HG03045 (cell line): ENCODE measurements at regions not wholly inside any gene's neighbourhood (a gene's known extent, or its start where the extent isn't known, plus 50 kb on each side); places are given as distances from the start of the nearest gene placed in this dataset.
"Not testable (repeated sequence)": the region's sequence is repeated elsewhere in the genome, so short reads cannot be mapped to it uniquely, and the experiment has no call there.

Experiments used
- ATAC-seq: cut with Tn5 transposase; IDR thresholded peaks from one replicate; pipeline ENCODE4 v1.9.1; 2021; ENCODE audit warnings: mild to moderate bottlenecking, moderate library complexity; ENCODE audit not compliant: unreplicated experiment

DNA sequence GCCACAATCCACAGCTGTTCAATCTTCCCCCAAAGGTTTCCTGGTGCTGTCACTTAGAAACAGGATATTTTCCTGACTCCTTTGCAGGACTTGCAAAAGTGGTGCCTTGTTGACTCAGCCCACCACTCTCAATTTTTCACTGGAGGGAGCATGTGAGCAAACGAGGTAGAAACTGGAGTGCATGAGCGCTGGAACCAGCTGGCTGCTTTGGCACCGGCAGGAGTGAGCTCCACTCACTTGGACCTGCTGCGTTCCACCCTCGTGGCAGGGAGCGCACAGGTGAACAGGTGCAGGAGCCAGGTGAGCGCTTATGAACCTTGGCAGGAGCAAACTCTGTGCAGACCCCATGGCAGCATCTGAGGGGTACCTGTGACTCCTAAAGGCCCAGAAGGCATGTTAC lies 364.1 kb upstream of the RORB start:
- no peak for ATAC-seq

DNA sequence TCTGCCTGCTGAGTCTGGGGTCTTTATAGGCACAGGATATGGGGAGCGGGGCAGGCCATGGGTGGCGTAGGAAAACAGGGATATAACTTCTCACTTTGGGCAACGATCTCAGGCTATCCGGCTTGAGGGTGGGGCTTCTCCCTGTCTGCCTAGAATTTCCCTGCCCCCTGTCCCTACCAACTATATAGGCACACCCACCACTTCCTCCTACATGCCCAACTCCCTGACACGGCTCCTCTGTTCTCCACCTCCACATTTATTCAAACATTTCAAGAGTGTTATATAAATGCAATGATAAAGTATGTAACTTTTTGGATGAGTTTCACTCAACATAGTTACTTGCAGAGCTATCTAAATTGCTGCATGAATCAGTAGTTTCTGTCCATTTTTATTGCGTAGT lies 363.2 kb upstream of the RORB start:
- no peak for ATAC-seq

DNA sequence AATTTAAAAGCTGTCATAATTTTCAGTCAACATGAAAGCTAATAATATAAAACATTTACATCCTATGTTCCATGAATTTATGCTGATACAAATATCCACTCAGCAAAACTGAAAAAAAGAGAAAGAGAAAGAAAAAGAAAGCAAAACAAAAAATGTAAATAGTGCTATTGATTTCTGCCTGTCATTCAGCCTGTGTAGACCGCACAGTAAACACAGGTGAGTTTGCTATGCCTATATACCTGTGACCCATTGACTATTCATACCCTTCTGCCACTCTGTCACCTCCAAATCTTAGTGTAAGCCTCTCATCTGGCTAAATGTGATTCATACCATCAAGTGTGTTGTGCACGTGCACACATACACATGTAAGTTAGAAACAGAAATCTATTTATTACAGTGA lies 359.0 kb upstream of the RORB start:
- ATAC-seq, result no peak

DNA sequence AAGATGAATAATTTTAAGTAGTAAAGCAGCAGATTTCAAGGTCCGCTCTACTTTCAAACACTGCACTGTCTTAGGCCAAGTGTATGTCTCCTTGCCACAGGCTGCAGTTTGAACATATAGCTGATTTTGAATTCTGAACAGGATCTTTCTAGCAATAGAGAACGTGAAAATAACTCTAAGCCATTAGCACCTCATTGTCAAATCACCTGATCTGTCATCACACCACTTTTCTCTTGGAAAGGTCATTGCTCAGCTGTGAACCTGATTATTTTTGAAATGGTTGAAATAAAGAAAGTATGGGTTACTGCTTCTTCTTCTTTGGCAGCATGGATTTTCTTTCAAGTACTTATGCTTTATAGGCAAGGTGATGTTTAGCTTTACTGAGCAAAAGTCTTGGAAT lies 357.0 kb upstream of the RORB start:
- ATAC-seq, result no peak

DNA sequence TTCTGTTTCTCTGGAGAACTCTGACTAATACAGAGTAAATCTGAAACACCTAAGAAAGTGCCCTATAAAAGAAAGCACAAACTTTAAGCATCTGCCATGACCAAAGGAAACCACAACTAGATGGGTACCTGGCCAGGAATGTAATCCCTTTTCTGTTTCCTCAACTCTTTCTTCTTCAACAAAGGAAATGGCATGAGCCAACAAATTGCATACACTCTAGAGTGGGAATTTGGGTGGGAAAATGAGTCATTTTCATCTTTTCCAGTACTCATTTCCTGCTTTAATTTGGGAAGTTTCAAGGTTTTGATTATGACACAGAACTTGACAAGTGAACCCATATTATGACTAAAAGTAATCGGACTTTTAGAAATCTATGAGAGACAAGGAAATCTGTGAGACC lies 349.2 kb upstream of the RORB start:
- ATAC-seq, result no peak

DNA sequence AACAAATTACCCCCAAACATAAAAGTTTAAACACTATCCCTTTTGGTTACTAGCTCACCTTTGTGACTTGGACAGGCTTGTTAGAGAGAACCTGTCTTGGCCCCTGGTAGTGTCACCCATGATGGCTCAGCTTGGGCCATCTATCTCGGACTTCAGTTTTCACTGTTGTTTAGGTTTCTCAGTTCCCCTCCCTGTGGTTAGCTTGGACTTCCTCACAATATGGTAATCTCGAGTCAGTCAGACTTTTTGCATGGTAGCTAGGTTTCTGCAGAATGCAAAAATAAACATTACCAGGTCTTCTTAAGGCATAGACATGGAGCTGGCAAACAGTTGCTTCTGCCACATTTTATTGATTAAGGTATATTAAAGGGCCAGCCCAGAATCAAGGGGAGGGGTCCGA lies 324.3 kb upstream of the RORB start:
- peak; percentile 94 for ATAC-seq

DNA sequence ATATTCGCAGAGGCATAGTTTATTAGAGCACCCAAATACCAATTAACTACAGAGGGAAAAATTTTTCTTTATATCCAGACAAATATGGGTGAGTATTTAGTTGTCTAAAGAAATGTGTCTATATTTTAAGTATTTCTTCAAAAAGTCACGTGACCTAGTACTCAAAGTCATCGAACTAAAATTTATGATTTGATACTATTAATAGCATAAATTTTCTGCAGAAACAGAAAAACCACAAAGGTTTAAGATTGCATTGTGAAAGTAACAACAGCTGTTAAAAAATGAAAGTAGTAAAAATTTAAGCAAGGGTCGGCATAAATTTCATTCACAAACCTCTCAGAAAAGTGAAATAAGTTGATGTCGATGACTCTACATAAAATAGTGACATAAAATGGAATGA lies 323.9 kb upstream of the RORB start:
- ATAC-seq, result no peak

DNA sequence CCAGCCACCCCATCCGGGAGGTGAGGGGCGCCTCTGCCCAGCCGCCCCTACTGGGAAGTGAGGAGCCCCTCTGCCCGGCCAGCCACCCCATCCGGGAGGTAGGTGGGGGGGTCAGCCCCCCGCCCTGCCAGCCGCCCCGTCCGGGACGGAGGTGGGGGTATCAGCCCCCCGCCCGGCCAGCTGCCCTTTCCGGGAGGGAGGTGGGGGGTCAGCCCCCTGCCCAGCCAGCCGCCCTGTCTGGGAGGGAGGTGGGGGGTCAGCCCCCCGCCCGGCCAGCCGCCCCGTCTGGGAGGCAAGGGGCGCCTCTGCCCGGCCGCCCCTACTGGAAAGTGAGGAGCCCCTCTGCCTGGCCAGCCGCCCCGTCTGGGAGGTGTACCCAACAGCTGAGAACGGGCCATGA lies 299.4 kb upstream of the RORB start:
- ATAC-seq, result not testable (repeated sequence)

DNA sequence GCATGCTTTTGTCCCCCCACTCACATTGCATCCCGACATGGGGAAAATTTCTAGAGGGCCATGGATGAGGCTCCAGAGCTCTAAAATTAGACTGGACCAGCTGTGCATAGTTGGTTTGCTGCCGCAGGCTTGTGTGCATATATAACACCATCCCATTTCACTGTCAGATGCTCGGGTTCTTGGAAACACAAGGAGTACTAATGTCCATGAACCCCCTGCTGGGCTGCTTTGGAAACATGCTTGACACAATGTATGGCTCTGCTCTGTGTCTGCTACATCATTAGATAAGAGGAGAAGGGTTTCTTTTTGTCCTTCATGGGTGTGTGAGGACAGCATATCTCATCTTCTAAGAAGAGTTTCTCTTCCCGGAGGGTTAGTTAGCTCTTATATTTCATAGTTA lies 292.1 kb upstream of the RORB start:
- ATAC-seq, result no peak

DNA sequence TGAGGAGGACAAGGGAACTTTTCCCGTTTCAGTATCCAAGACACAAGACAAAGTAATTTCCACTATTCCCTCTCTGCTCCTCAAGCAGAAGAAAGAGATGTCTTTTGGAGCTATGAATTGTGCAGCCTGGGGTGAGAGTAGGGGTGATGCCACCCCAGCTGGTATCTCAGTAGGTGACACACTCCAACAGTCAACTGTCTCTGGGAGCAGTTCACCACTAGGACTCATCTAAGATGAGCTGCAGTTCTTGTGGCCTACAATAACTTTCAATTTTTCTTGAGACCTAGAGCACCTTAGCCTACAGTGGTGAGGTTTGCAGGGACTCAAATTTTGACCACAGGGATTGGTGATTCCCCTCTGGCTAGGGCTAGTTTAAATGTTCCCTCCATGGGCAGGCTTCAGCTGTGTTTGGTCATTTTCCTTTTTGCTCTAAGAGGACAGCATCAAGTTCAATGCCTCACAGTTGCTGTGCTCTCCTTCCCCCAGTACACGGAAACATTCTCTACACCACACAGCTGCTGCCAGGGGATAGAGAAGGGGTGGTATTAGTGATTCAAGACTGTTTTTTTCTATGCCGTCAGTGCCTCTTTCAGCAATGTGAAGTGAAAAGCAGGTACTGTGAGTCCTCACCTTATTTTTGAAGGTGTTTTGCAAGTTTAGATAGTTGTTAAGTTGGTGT lies 278.6 kb upstream of the RORB start:
- no peak for ATAC-seq

DNA sequence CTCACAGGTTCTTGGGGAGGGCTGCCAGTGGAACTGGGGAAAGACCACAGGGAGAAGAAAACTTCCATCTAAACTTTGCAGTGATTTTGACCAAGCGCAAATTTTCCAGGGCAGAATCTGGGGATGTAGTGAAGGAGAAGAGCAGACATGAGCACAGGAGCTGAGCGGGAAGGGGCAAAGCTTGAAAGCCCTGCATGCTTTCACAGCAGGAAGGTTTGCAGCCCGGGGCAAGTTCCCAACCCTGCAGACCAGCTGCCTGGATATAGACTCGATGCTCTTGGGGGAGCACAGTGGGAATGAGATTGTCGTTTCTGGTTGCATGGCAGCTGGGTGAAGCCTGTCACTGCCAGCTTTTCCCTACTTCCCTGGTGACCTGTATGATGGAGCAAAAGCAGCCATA lies 276.8 kb upstream of the RORB start:
- no peak for ATAC-seq

DNA sequence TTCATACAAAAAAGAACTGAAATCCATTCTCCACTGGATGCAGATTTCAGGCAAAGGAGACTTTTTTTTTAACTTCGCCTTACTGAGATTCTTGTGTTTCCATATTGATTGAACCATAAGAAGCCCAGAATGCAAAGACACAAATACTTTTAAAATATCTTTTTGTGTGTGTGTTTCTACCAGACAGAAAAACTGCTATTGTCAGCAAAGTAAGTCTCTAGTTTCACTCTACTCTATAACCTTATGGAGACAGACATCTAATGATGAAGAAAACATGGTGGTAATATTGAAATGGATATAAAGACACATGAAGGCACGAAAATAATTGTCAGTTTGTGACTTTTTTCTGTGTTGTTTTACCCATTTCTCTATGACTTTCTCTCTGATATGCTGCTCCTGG lies 260.3 kb upstream of the RORB start:
- no peak for ATAC-seq

DNA sequence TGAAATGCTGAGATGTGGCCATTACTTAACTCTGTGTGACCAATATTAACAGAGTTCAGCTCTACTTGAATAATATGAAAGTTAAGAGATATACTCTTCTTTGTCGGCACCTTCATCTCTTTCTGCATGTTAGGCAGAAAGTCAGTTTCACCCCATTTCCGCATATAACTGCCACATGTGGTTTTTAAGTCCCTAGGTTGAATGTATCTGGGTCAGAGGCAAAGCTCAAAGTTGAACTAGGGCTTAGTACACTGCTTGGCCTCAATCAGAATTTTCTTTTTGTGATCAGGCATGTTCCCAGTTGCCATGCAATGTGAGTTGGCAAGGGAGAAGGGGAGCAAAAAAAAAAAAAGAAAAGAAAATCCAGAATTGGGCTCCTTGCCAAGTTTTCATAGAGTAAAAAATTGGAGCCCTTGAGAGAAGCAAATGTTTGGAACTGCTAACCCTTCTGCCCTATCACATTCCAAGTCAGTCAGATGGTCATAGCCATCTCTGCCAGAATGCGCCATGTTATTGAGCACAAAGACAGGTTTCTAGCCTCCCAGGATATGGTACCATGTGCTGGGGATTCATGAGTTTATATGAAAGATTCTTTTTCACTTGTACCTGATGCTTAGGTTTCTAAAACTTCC lies 251.2 kb upstream of the RORB start:
- no peak for ATAC-seq

DNA sequence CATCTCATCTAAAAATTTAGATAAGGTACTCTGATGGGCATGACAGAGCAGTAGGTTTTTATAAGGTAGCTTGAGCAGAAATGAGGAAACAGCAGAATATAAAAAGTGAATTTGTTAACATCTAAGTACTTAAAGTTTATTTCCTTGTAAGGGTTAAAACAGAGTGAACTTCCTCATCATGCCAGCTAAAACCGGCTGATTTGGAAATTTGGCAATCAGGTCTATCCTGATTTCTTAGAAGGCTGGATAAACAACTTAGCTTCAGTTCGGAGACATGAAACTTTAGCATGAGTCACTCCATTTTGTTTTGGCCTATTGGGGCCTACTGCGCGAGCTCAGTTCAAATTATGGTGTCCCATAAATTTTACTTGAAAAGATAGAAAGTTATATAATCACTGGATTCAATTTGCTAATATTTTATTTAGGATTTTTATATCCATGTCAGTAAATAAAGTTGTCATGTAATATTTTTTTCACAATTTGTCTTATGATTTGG lies 241.6 kb upstream of the RORB start:
- no peak for ATAC-seq

DNA sequence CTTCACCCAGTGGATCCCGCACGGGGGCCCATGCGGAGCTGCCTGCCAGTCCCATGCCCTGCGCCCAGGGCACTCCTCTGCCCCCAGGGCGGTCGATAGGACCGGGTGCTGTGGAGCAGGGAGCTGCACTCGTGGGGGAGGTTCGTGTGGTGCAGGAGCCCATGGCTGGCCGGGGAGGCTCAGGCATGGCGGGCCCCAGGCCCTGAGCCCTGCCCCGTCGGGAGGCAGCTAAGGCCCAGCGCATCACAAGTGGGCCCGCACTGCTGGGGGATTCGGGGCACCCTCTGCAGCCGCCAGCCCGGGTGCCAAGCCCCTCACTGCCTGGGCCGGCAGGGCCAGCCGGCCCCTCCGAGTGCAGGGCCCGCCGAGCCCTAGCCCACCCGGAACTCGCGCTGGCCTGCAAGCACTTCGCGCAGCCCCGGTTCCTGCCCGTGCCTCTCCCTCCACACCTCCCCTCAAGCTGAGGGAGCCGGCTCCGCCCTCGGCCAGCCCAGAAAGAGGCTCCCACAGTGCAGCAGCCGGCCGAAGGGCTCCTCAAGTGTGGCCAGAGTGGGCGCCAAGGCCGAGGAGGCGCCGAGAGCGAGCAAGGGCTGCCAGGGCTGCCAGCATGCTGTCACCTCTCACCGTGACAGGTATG lies 221.1 kb upstream of the RORB start:
- ATAC-seq, result no peak

DNA sequence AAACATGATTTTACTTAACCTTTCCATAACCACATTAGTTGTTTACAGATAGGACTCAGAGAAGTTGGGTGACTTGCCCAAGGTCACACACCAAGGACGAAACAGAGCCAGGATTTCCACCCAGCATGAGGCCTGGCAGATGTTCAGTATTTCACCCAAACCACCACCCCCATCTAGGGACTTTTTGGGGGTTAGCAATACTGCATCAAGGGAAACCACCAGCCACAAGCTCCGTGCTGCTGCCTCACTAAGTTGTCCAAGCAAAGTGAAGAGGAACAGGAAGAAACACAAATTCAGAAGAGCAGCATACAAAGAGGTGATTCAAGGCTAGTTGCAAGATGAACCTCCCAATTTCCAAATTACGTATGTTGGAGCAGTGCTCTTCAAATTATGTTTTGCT lies 219.6 kb upstream of the RORB start:
- ATAC-seq, result peak; percentile 93

DNA sequence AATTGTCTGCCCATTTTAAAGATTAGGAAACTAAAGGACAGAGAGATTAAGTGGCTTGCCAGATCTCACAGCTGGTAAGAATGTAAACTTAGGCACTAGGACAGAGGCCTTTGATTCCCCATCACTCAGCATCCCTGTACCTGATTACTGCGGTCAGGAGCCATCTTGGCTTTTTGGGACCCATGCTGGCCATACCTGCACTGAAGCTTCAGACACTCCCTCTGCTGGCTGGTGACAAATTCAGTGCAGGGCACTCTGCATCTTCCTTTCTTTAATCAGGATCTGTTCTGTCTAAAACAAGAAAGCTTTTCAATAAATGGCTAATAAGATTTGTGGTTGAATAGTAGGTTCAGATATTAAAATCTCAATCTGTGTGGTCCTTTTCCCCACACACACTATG lies 215.5 kb upstream of the RORB start:
- no peak for ATAC-seq

DNA sequence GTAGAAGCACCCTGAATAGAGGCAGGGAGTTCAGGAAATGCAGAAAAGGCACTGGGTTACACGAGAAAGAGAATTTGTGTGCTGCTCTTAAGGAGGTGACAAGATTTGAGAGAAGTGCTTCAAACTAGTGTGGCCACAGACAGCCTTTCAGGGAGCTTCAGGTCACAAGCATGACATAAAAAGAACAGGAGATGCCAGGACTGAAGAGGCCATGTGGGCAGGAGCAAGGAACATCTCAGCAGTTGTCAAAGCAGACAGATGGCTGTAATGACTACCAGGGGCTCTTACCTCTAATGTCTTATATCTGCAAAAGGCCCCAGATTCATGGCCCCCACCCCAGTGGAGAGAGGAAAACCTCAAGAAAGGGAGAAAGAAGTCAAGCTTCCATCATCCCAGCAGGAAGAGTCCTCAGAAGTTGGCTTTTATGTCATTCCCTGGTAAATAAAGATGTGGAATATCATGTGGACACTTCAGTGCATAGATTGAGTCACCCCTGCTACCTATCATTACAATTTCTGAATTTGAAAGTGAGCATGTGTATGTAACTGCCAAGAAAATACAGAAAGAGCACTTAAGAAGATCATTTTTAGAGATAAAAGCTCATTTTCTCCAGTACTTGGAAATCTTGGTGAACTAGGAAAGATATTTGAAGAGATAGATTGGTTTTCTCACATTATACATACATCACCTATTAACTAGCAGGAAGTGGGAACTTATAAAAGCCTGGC lies 214.4 kb upstream of the RORB start:
- ATAC-seq, result no peak

DNA sequence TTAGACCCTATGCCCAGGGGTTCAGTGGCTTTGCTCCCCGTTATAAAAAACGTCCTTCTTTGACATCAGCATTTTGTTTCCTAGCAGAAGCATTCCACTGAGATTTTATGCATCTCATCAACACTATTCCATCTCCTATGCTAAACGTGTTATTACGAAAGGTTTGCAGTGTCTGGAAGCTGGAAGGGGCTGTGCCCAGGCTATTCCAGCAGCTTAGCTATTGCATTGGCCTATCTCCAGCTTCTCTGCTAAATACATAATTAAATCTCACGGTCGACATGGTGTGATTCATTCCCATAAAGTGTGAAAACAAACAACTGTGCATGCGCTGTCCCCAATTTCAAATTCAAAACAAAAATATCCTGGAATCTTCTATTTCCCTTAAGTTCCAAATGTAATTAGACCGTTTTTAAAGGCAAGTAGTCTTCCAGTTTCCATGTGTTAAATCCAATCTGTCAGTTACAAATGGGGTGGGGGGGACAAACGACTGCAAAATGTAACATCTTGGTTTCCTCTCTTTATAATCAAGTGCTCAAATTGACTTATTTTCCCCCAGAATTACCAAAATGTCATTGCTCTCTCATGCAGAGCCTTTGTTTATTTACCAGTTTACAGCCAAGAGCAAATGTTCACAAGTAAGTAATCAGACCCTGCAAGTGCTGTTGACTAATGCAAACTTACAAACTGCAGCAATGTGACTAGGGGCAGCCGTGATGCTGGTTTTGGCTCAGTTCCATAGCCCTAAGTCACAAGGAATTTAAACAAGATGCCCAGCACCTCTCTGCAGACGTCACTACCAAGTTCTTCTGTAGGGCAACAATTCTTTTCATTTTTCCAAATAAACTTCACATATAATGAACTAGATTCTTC lies 212.3 kb upstream of the RORB start:
- ATAC-seq, result no peak

DNA sequence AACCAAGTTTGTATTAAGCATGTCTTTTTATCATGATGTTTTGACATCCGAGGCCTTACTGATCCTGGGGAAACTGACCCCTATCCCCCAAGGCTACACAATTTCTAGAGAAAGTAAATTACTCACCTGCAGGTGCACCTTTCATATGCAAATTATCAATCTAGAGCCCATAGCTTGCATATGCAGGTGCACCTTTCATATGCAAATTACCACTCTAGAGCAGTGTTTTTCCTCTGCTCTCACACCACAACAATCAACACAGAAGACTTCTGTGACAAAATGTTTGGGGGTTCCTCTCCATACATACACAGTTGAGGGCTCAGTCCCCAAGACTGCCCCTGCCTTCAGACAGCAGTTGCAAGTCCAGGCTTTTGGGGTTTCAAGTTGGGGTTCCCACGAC lies 203.7 kb upstream of the RORB start:
- ATAC-seq, result no peak

DNA sequence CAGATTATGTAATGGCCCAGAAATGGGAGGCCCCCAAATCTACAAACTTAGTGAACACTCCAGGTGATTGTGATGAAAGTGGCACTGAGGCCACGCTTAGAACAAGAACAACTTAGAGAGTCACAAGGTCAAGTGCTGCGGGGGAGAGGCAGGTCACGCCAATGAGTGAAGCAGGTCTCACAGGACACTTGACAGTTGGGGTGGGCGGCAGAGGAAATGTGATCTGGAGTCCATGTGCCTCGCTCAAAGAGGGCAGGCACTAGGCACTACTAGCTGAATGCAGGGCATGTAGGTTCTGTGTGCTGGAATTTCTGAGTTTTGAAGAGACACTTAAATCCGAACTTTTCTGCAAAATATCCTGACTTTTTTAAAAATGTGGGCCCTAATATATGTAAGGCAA lies 193.2 kb upstream of the RORB start:
- no peak for ATAC-seq
